Transverse colon (tissue), 4 donors: ENCODE measurements at regions not wholly inside any gene's neighbourhood (a gene's known extent, or its start where the extent isn't known, plus 50 kb on each side); places are given as distances from the start of the nearest gene placed in this dataset.

Experiments
- DNase-seq: peaks from one replicate; pipeline ENCODE4 v3.0.0-alpha.2; 2019
- H3K27ac ChIP-seq, 4 donors: fragments of 200-600 bp; sonication (generic); 2 replicates each; pipeline ENCODE4 v1.5.1; 2016 to 2018; ENCODE audit warnings: inconsistent platforms in 4 of 4
- H3K27me3 ChIP-seq: fragments of 200-600 bp; sonication (generic); 2 replicates; pipeline ENCODE4 v1.5.1; 2017; ENCODE audit warnings: inconsistent platforms
- H3K36me3 ChIP-seq, 4 donors: fragments of 200-600 bp; sonication (generic); 2 replicates each; pipeline ENCODE4 v1.5.1; 2017 to 2019; ENCODE audit warnings: inconsistent platforms in 4 of 4
- H3K4me1 ChIP-seq, 4 donors: fragments of 200-600 bp; sonication (generic); 2 replicates each; pipeline ENCODE4 v1.5.1; 2017 to 2020; ENCODE audit warnings: inconsistent platforms in 4 of 4
- H3K4me3 ChIP-seq, 4 donors: fragments of 200-600 bp; sonication (generic); 1 replicate in 1 of 4; 2 replicates in 3 of 4; pipeline versions ENCODE4 v1.5.1 to v1.6.1; 2017 to 2019; ENCODE audit warnings: inconsistent platforms in 4 of 4
- H3K9me3 ChIP-seq, 2 donors: fragments of 200-600 bp; sonication (generic); 2 replicates each; pipeline ENCODE4 v1.5.1; 2017 to 2019; ENCODE audit warnings: inconsistent platforms in 2 of 2
- EP300 ChIP-seq: sonication (generic); formaldehyde crosslinking; IDR thresholded peaks from one replicate; pipeline ENCODE4 v1.6.1; 2017; ENCODE audit warnings: antibody characterized with exemption, low read depth
- POLR2A ChIP-seq: fragments of 450-650 bp; IDR thresholded peaks from one replicate; pipeline ENCODE4 v1.6.1; 2016; ENCODE audit warnings: antibody characterized with exemption, mild to moderate bottlenecking, moderate library complexity
- POLR2AphosphoS5 ChIP-seq, 3 donors: sonication (generic); formaldehyde crosslinking; IDR thresholded peaks; one replicate each; pipeline ENCODE4 v1.6.1; 2016; ENCODE audit warnings: antibody characterized with exemption in 3 of 3
- WGBS, 2 donors: methylation state at CpG; one replicate each; pipeline ENCODE4 v1.1.5; 2018; ENCODE audit warnings: low coverage in 1 of 2; 5-methylcytosine and 5-hydroxymethylcytosine counted together
- in situ Hi-C, 4 donors: fragments of 200-750 bp; cut with MboI; loops; one replicate each; pipeline versions ENCODE4 v1.15.0 to v1.15.1; 2017; ENCODE audit warnings: low sequenced_read_pairs in 3 of 4, low pct_ligation_motif_present in 1 of 4, low pct_unique_long_range_greater_than_20kb in 1 of 4
- intact Hi-C: fragments of 100-400 bp; cut with DNase I; formaldehyde crosslinking; loops from one replicate; pipeline ENCODE4 v1.15.1; 2023; ENCODE audit warnings: low total_unique reads
- TF ChIP-seq, protein P1 (sequence below), 5 experiments: fragments of 200-600 bp in 3 of 5; fragments of 450-650 bp in 2 of 5; sonication (generic) in 3 of 5; IDR thresholded peaks; 1 replicate in 2 of 5; 2 replicates in 3 of 5; pipeline ENCODE4 v1.5.1; 2016 to 2017; ENCODE audit warnings: antibody characterized with exemption in 5 of 5, inconsistent platforms in 3 of 5, mild to moderate bottlenecking in 2 of 5, moderate library complexity in 1 of 5

DNA sequence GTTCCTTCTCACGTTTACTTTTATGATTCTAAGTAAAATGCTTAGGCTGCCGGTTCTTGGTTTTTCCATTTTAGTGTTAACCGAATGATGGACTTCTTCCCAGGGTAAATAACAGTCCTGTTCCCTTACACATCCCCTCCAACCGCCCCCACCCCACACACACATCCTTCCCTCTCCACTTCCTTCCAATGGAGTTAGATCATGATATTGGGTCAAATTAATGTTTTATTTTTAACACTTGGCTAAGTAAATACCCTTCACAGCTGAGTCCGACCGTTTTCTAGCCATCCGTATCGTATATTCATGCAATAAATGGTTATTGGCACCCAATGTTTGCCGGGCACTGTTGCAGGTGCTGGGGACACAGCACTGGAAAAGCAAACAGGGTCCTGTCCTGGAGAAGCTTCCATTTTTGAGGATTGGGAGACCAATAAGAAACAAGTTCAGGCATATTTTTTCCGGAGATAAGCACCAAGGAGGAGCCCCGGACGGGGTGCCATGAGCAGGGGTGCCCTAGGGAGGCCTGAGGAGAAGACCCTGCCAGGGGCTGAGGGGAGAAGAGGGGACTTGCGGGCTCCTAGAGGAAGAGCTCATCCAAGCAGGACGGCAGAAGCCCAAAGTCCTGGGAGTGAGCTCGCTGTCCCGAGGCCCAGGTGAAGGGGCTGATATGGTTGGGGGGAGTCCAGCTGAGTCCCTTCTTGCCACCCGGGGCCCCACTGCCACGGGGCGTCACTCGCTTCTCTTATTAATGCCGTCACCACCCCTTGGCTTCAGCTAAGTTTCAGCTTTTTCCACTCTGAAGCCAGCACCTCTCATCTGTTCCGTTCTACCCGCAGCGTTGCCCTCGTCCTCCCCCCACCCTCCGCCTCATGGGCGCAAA is 126.0 kb upstream of the RET start:
- DNase-seq = no peak
- TF ChIP-seq EP300 (no peak), POLR2A (no peak), POLR2AphosphoS5 (IDR thresholded peaks at IDR 0.05) (no peak)
- TF ChIP-seq, protein P1, sequence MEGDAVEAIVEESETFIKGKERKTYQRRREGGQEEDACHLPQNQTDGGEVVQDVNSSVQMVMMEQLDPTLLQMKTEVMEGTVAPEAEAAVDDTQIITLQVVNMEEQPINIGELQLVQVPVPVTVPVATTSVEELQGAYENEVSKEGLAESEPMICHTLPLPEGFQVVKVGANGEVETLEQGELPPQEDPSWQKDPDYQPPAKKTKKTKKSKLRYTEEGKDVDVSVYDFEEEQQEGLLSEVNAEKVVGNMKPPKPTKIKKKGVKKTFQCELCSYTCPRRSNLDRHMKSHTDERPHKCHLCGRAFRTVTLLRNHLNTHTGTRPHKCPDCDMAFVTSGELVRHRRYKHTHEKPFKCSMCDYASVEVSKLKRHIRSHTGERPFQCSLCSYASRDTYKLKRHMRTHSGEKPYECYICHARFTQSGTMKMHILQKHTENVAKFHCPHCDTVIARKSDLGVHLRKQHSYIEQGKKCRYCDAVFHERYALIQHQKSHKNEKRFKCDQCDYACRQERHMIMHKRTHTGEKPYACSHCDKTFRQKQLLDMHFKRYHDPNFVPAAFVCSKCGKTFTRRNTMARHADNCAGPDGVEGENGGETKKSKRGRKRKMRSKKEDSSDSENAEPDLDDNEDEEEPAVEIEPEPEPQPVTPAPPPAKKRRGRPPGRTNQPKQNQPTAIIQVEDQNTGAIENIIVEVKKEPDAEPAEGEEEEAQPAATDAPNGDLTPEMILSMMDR (IDR thresholded peaks at IDR 0.05) = no peak
- intact Hi-C loops = no loop called here
- H3K9me3 ChIP-seq = no peaks in the 10 kb centered on the region
- in situ Hi-C loops = no loop called here
- H3K27me3 ChIP-seq = peaks cover 21% of the 10 kb centered on the region
- no peak overlapping the region for H3K27ac ChIP-seq
- H3K4me1 ChIP-seq = peaks cover 0 to 10% (median 2%) of the 10 kb centered on the region in 4 donors
- WGBS, 2 donors = 57 to 60% methylated on average over 12 to 27 of the region's 27 CpGs
- no peaks in the 10 kb centered on the region for H3K36me3 ChIP-seq
- no peak overlapping the region for H3K4me3 ChIP-seq

DNA sequence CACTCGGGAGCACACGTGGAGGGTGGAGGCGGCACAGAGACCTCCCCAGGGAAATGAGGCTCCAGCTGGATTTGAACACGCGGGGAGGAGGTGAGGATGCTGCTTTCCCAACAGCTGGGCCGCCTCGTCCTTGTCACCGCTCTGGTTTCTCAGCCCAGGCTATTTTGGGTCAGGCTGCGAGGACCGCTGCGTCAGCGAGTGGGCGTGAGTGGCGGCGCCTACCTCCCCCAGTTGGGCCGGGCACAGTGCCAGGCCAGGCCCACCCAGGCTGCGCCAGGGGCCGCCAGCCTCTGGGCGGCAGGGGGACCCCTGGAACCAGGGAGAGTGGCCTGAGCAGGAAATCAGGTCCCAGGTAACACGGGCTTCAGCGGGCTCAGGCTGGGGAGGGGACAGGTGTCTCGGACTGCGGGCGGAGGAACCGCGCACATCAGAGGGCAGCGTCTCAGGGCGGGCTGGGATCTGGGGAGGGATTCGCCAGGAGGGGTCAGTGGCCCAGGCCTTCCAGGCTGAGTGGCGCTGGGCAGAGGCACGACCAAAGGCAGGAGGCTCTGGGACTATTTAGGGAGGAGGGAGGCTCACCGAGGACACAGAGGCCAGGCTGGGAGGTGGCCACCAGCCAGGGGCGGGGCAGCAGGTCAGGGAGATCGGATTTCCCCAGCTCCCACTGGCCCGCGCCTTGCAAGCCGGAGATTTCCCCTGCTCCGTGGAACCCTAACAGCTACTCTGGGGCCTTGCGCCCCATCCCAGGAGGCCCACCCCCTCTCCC is 125.2 kb upstream of the RET start:
- Histone ChIP-seq H3K27me3 (peaks cover 21% of the 10 kb centered on the region), H3K4me1 (peaks cover 0 to 10% (median 2%) of the 10 kb centered on the region in 4 donors), H3K27ac (no peak overlapping the region), H3K36me3 (no peaks in the 10 kb centered on the region), H3K4me3 (peak overlapping the region in 1 of 4 donors; percentile 17), H3K9me3 (no peaks in the 10 kb centered on the region)
- intact Hi-C loops = no loop called here
- in situ Hi-C loops = no loop called here
- 35% methylated on average over 35 of the region's 39 CpGs; no CpG with 5 or more reads in 1 of the 2 donors for WGBS, 2 donors
- no peak for DNase-seq
- TF ChIP-seq, protein P1 (IDR thresholded peaks at IDR 0.05) = no peak
- TF ChIP-seq EP300 (no peak), POLR2AphosphoS5 (IDR thresholded peaks at IDR 0.05) (no peak), POLR2A (no peak)

DNA sequence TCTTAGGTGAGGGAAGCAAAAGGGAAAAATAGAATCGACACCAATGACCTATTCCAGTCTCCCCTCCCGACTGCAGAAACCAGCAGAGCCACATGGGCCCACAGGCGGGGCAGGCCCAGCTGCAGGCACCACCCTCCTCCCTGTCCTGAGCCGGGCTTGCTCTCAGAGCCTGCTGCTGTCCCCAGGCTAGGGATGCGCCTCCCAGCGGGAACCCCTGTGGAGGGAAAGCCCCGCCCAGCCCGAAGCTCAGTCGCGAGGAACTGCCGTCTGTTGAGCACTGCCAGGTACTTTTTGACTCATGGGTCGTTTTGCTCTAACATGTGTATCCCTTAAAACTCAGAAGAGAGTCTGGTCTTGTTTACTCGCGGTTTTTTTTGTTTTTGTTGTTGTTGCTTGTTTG is 124.5 kb upstream of the RET start:
- Histone ChIP-seq H3K4me1 (peaks cover 0 to 10% (median 2%) of the 10 kb centered on the region in 4 donors), H3K27me3 (peaks cover 21% of the 10 kb centered on the region), H3K9me3 (no peaks in the 10 kb centered on the region), H3K4me3 (no peak overlapping the region), H3K36me3 (no peaks in the 10 kb centered on the region), H3K27ac (no peak overlapping the region)
- no peak for DNase-seq
- TF ChIP-seq EP300 = no peak
- no peak for TF ChIP-seq POLR2AphosphoS5 (IDR thresholded peaks at IDR 0.05)
- TF ChIP-seq, protein P1 (IDR thresholded peaks at IDR 0.05) = no peak
- no peak for TF ChIP-seq POLR2A
- in situ Hi-C loops = no loop called here
- intact Hi-C loops = no loop called here
- 21 to 43% methylated on average over 10 to 14 of the region's 14 CpGs for WGBS, 2 donors
